Transverse colon (tissue), 3 donors: ENCODE measurements at regions not wholly inside any gene's neighbourhood (a gene's known extent, or its start where the extent isn't known, plus 50 kb on each side); places are given as distances from the start of the nearest gene placed in this dataset.

Experiments used
- EP300 ChIP-seq: sonication (generic); formaldehyde crosslinking; IDR thresholded peaks from one replicate; pipeline ENCODE4 v1.6.1; 2017; ENCODE audit warnings: antibody characterized with exemption, low read depth
- TF ChIP-seq, protein P1 (sequence below), 5 experiments: fragments of 200-600 bp in 3 of 5; fragments of 450-650 bp in 2 of 5; sonication (generic) in 3 of 5; IDR thresholded peaks; 1 replicate in 2 of 5; 2 replicates in 3 of 5; pipeline ENCODE4 v1.5.1; 2016 to 2017; ENCODE audit warnings: antibody characterized with exemption in 5 of 5, inconsistent platforms in 3 of 5, mild to moderate bottlenecking in 2 of 5, moderate library complexity in 1 of 5

GRCh38 chr20:39878809-39879208 is 810.2 kb downstream of the MAFB start:
- TF ChIP-seq, protein P1, sequence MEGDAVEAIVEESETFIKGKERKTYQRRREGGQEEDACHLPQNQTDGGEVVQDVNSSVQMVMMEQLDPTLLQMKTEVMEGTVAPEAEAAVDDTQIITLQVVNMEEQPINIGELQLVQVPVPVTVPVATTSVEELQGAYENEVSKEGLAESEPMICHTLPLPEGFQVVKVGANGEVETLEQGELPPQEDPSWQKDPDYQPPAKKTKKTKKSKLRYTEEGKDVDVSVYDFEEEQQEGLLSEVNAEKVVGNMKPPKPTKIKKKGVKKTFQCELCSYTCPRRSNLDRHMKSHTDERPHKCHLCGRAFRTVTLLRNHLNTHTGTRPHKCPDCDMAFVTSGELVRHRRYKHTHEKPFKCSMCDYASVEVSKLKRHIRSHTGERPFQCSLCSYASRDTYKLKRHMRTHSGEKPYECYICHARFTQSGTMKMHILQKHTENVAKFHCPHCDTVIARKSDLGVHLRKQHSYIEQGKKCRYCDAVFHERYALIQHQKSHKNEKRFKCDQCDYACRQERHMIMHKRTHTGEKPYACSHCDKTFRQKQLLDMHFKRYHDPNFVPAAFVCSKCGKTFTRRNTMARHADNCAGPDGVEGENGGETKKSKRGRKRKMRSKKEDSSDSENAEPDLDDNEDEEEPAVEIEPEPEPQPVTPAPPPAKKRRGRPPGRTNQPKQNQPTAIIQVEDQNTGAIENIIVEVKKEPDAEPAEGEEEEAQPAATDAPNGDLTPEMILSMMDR (IDR thresholded peaks at IDR 0.05): no peak
- TF ChIP-seq EP300: no peak
